K562 (cell line): ENCODE measurements at regions not wholly inside any gene's neighbourhood (a gene's known extent, or its start where the extent isn't known, plus 50 kb on each side); places are given as distances from the start of the nearest gene placed in this dataset.

Experiments
- ATAC-seq: fragments of 200-7000 bp; cut with Tn5 transposase; 3 replicates; pipeline ENCODE4 v1.9.1; 2020; ENCODE audit warnings: moderate library complexity
- BruUV-seq: library from RNA; stranded (reverse); fragments of 400-500 nt; replicated peaks from 2 replicates; lab custom pipeline; 2021; lab: Mats Ljungman, UMichigan
- CTCF ChIA-PET: fragments of 300-600 bp; formaldehyde crosslinking; extraction: SDS; loops from one replicate; lab custom pipeline; 2021; ENCODE audit warnings: low intra/inter-chr PET ratio; lab: Yijun Ruan, JAX
- POLR2A ChIA-PET: fragments of 300-600, 350-650 bp; sonication (Branson Sonifier 250); formaldehyde crosslinking; extraction: SDS; loops from one replicate; lab custom pipeline; 2021; ENCODE audit warnings: antibody characterized with exemption, inconsistent platforms; lab: Yijun Ruan, JAX
- DNase-seq, 4 experiments: peaks; one replicate each; pipeline versions ENCODE4 v3.0.0 to v3.0.0-alpha.2; 2011 to 2018; ENCODE audit warnings: low spot score in 3 of 4, mixed read lengths in 3 of 4; ENCODE audit errors: extremely low read depth in 1 of 4
- FAIRE-seq: peaks from 2 replicates; lab custom pipeline; 2011; peaks lifted over from hg19 to GRCh38; lab: Jason Lieb, UNC
- H2AFZ ChIP-seq: 2 replicates; pipeline ENCODE4 v1.6.0; 2011; ENCODE audit warnings: low read depth, low read length, control low read depth, inconsistent platforms
- H3K27ac ChIP-seq: fragments of 200-600 bp; 3 replicates; pipeline ENCODE4 v1.8.0; 2011; ENCODE audit warnings: low read depth, mild to moderate bottlenecking, control low read depth, inconsistent platforms, low read length, moderate library complexity, mixed read lengths; ENCODE audit errors: extremely low read depth
- H3K27me3 ChIP-seq, 2 experiments: fragments of 300-600 bp in 1 of 2; 2 replicates in 1 of 2; 3 replicates in 1 of 2; pipeline versions ENCODE4 v1.6.0 to v1.8.0; 2011; ENCODE audit warnings: inconsistent platforms in 2 of 2, low read length in 2 of 2, mild to moderate bottlenecking in 1 of 2, mixed read lengths in 1 of 2, moderate library complexity in 1 of 2; ENCODE audit not compliant: control insufficient read depth in 2 of 2, insufficient read depth in 2 of 2
- H3K36me3 ChIP-seq: fragments of 300-600 bp; 3 replicates; pipeline ENCODE4 v1.8.0; 2011; ENCODE audit warnings: mild to moderate bottlenecking, low read length, inconsistent platforms; ENCODE audit not compliant: control insufficient read depth, insufficient read depth
- H3K4me1 ChIP-seq, 2 experiments: fragments of 200-600 bp in 1 of 2; replicated peaks in 1 of 2; 2 replicates in 1 of 2; 3 replicates in 1 of 2; pipeline versions ENCODE4 v1.5.1 to v1.8.0; 2011; ENCODE audit warnings: inconsistent platforms in 2 of 2, low read length in 2 of 2, mild to moderate bottlenecking in 1 of 2, mixed read lengths in 1 of 2, moderate library complexity in 1 of 2; ENCODE audit not compliant: control insufficient read depth in 2 of 2, insufficient read depth in 2 of 2
- H3K4me2 ChIP-seq: 2 replicates; pipeline ENCODE4 v1.6.1; 2011; ENCODE audit warnings: low read length, control low read depth, inconsistent platforms, mixed read lengths; ENCODE audit not compliant: insufficient read depth
- H3K4me3 ChIP-seq: fragments of 200-600 bp; sonication (generic), shearing (Covaris generic); 2 replicates; pipeline ENCODE4 v1.5.1; 2016; ENCODE audit warnings: control low read depth, inconsistent platforms
- H3K79me2 ChIP-seq: fragments of 200-600 bp; 3 replicates; pipeline ENCODE4 v1.8.0; 2011; ENCODE audit warnings: low read length, inconsistent platforms; ENCODE audit not compliant: control insufficient read depth, insufficient read depth
- H3K9ac ChIP-seq, 2 experiments: 2 replicates each; pipeline versions ENCODE4 v1.6.0 to v1.6.1; 2011; ENCODE audit warnings: low read depth in 2 of 2, low read length in 2 of 2, control low read depth in 1 of 2, inconsistent platforms in 1 of 2, mild to moderate bottlenecking in 1 of 2, mixed read lengths in 1 of 2; ENCODE audit not compliant: insufficient read depth in 1 of 2
- H3K9me1 ChIP-seq: one replicate; pipeline ENCODE4 v1.6.0; 2011; ENCODE audit warnings: inconsistent platforms, mild to moderate bottlenecking, low read length, moderate library complexity; ENCODE audit not compliant: control insufficient read depth, insufficient read depth
- H3K9me3 ChIP-seq: replicated peaks from 2 replicates; pipeline ENCODE4 v1.5.1; 2011; ENCODE audit warnings: low read depth, low read length, inconsistent platforms; ENCODE audit not compliant: control insufficient read depth, insufficient read depth
- H4K20me1 ChIP-seq: replicated peaks from 2 replicates; pipeline ENCODE4 v1.6.1; 2011; ENCODE audit warnings: low read length, inconsistent platforms, mixed read lengths; ENCODE audit not compliant: control insufficient read depth, insufficient read depth
- CC2D1A ChIP-seq: fragments of 450-650 bp; IDR thresholded peaks from 2 replicates; pipeline ENCODE4 v1.6.1; 2017; ENCODE audit warnings: mild to moderate bottlenecking
- CREB1 ChIP-seq, 2 experiments: sonication (generic) in 1 of 2; formaldehyde crosslinking in 1 of 2; IDR thresholded peaks; 2 replicates each; pipeline versions ENCODE4 v1.6.1 to v1.8.0; 2012 to 2022; ENCODE audit warnings: inconsistent platforms in 1 of 2, mild to moderate bottlenecking in 1 of 2, missing genetic modification reagents in 1 of 2, moderate library complexity in 1 of 2
- ESRRA ChIP-seq: fragments of 450-650 bp; IDR thresholded peaks from 2 replicates; pipeline ENCODE4 v1.6.1; 2014; ENCODE audit warnings: low read depth, mild to moderate bottlenecking, moderate library complexity, borderline replicate concordance
- GATAD2B ChIP-seq: fragments of 450-650 bp; IDR thresholded peaks from 2 replicates; pipeline ENCODE4 v1.6.1; 2017; ENCODE audit warnings: mild to moderate bottlenecking, borderline replicate concordance
- HOXB6 ChIP-seq: fragments of 250-450 bp; sonication (Bioruptor Pico); IDR thresholded peaks from 2 replicates; pipeline ENCODE4 v1.5.1; 2022; ENCODE audit warnings: mild to moderate bottlenecking, borderline replicate concordance
- KLF1 ChIP-seq: fragments of 450-650 bp; IDR thresholded peaks from 2 replicates; pipeline ENCODE4 v1.6.1; 2016; ENCODE audit warnings: missing genetic modification characterization, missing compliant biosample characterization
- NCOA6 ChIP-seq: fragments of 450-650 bp; IDR thresholded peaks from 2 replicates; pipeline ENCODE4 v1.6.1; 2017; ENCODE audit warnings: mild to moderate bottlenecking
- NR2C1 ChIP-seq, 2 experiments: fragments of 450-650 bp; IDR thresholded peaks; 2 replicates each; pipeline ENCODE4 v1.6.1; 2017; ENCODE audit warnings: mild to moderate bottlenecking in 2 of 2, antibody characterized with exemption in 1 of 2, inconsistent platforms in 1 of 2, missing compliant biosample characterization in 1 of 2, missing genetic modification characterization in 1 of 2
- NR3C1 ChIP-seq: sonication (generic); formaldehyde crosslinking; IDR thresholded peaks from 2 replicates; pipeline ENCODE4 v1.8.1; 2022; ENCODE audit warnings: missing genetic modification reagents
- PHF21A ChIP-seq: fragments of 450-650 bp; IDR thresholded peaks from 2 replicates; pipeline ENCODE4 v1.6.1; 2017; ENCODE audit warnings: low read depth, borderline replicate concordance
- PRMT5 ChIP-seq: sonication (generic); formaldehyde crosslinking; IDR thresholded peaks from 2 replicates; pipeline ENCODE4 v1.5.0; 2020; ENCODE audit warnings: missing genetic modification reagents
- RBM14 ChIP-seq: fragments of 200-400 bp; formaldehyde crosslinking; IDR thresholded peaks from 2 replicates; pipeline ENCODE4 v1.6.1; 2018; ENCODE audit warnings: low read depth, mild to moderate bottlenecking, low read length, moderate library complexity, borderline replicate concordance; ENCODE audit not compliant: insufficient read depth
- SIN3A ChIP-seq, 2 experiments: fragments of 150-350 bp in 1 of 2; IDR thresholded peaks; 2 replicates each; pipeline ENCODE4 v1.6.1; 2011 to 2016; ENCODE audit warnings: borderline replicate concordance in 2 of 2, low read depth in 2 of 2, low read length in 2 of 2, mild to moderate bottlenecking in 2 of 2, moderate library complexity in 2 of 2; ENCODE audit not compliant: control insufficient read depth in 1 of 2
- SREBF2 ChIP-seq: sonication (generic); formaldehyde crosslinking; IDR thresholded peaks from 2 replicates; pipeline ENCODE4 v1.4.0; 2020; ENCODE audit warnings: mild to moderate bottlenecking, missing genetic modification reagents
- TEAD2 ChIP-seq: fragments of 450-650 bp; IDR thresholded peaks from 2 replicates; pipeline ENCODE4 v1.6.1; 2016; ENCODE audit warnings: missing genetic modification characterization, control low read depth, missing compliant biosample characterization
- ZC3H11A ChIP-seq: IDR thresholded peaks from 2 replicates; pipeline ENCODE4 v1.6.1; 2012; ENCODE audit warnings: low read depth, low read length, improper control_type of control experiment
- ZNF354B ChIP-seq: fragments of 250-450 bp; sonication (Bioruptor Pico); IDR thresholded peaks from 2 replicates; pipeline ENCODE4 v1.4.0; 2020
- WGBS: fragments of 100-300 bp; shearing (Covaris generic); methylation state at CpG from one replicate; pipeline ENCODE4 v1.1.6; 2016; ENCODE audit warnings: low coverage, mixed read lengths; ENCODE audit not compliant: insufficient coverage; ENCODE audit errors: missing lambda C conversion rate; 5-methylcytosine and 5-hydroxymethylcytosine counted together
- in situ Hi-C: fragments of 300-500 bp; cut with MboI; formaldehyde crosslinking; loops from 4 replicates; pipeline ENCODE4 v1.15.0; 2018; ENCODE audit warnings: inconsistent platforms, mixed read lengths
- intact Hi-C: fragments of 100-400 bp; cut with micrococcal nuclease; formaldehyde crosslinking; loops from 2 replicates; pipeline ENCODE4 v1.14.2; 2022
- TF ChIP-seq, protein P1 (sequence below): fragments of 250-450 bp; sonication (Bioruptor Pico); IDR thresholded peaks from 2 replicates; pipeline ENCODE4 v1.4.0; 2020; ENCODE audit warnings: mild to moderate bottlenecking, moderate library complexity, borderline replicate concordance
- TF ChIP-seq, protein P2 (sequence below): fragments of 250-450 bp; sonication (Bioruptor Pico); IDR thresholded peaks from 2 replicates; pipeline ENCODE4 v1.5.0; 2021; ENCODE audit warnings: mild to moderate bottlenecking, moderate library complexity

DNA sequence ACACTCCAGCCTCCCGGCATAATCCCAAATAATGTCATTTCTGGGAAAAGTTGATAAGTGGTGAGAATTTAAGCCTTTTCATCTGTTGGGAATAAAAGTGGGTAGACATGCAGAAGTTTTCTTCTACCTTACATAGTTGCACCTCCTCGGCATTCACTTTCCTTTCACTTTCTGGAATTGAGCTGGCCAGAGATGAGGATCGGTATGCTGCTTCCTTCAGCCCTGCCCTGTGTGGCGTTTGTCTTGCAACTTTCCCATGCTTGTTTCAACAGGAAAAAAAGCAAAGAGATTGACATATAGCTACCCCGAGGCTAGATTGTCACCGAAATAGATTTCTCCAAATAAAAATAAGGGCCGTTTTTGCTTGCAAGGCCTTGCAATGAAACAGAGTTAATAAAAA lies 65.8 kb upstream of the JAG1 start:
- intact Hi-C loops (no loop called here), in situ Hi-C loops (no loop called here)
- no peaks in the 10 kb centered on the region for H4K20me1 ChIP-seq
- H3K9ac ChIP-seq, result no peak overlapping the region
- no peaks in the 10 kb centered on the region for H3K9me1 ChIP-seq
- ChIA-PET POLR2A (no interaction called here), CTCF (no interaction called here)
- DNase-seq (no peak), ATAC-seq (no peak), FAIRE-seq (no peak)
- no peaks in the 10 kb centered on the region for H3K4me1 ChIP-seq
- TF ChIP-seq PHF21A (no peak), HOXB6 (CRISPR knock-in tag) (no peak), ZC3H11A (no peak), ESRRA (no peak), NR3C1 (CRISPR knock-in tag) (no peak), NCOA6 (no peak), RBM14 (no peak), CC2D1A (no peak), GATAD2B (no peak), TEAD2 (tag) (no peak), CREB1 (IDR thresholded peaks at IDR 0.05) (no peak), CREB1 (CRISPR knock-in tag; IDR thresholded peaks at IDR 0.05) (no peak), SREBF2 (CRISPR knock-in tag) (no peak), SIN3A (IDR thresholded peaks at IDR 0.05; ENCODE audit: borderline replicate concordance in 2 of 2, control insufficient read depth in 1 of 2, low read depth in 2 of 2, low read length in 2 of 2) (no peak), NR2C1 (IDR thresholded peaks at IDR 0.05) (no peak), NR2C1 (tag; IDR thresholded peaks at IDR 0.05) (no peak), ZNF354B (no peak), KLF1 (no peak), PRMT5 (no peak)
- TF ChIP-seq, protein P1, sequence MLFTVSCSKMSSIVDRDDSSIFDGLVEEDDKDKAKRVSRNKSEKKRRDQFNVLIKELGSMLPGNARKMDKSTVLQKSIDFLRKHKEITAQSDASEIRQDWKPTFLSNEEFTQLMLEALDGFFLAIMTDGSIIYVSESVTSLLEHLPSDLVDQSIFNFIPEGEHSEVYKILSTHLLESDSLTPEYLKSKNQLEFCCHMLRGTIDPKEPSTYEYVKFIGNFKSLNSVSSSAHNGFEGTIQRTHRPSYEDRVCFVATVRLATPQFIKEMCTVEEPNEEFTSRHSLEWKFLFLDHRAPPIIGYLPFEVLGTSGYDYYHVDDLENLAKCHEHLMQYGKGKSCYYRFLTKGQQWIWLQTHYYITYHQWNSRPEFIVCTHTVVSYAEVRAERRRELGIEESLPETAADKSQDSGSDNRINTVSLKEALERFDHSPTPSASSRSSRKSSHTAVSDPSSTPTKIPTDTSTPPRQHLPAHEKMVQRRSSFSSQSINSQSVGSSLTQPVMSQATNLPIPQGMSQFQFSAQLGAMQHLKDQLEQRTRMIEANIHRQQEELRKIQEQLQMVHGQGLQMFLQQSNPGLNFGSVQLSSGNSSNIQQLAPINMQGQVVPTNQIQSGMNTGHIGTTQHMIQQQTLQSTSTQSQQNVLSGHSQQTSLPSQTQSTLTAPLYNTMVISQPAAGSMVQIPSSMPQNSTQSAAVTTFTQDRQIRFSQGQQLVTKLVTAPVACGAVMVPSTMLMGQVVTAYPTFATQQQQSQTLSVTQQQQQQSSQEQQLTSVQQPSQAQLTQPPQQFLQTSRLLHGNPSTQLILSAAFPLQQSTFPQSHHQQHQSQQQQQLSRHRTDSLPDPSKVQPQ (CRISPR knock-in tag), result no peak
- TF ChIP-seq, protein P2, sequence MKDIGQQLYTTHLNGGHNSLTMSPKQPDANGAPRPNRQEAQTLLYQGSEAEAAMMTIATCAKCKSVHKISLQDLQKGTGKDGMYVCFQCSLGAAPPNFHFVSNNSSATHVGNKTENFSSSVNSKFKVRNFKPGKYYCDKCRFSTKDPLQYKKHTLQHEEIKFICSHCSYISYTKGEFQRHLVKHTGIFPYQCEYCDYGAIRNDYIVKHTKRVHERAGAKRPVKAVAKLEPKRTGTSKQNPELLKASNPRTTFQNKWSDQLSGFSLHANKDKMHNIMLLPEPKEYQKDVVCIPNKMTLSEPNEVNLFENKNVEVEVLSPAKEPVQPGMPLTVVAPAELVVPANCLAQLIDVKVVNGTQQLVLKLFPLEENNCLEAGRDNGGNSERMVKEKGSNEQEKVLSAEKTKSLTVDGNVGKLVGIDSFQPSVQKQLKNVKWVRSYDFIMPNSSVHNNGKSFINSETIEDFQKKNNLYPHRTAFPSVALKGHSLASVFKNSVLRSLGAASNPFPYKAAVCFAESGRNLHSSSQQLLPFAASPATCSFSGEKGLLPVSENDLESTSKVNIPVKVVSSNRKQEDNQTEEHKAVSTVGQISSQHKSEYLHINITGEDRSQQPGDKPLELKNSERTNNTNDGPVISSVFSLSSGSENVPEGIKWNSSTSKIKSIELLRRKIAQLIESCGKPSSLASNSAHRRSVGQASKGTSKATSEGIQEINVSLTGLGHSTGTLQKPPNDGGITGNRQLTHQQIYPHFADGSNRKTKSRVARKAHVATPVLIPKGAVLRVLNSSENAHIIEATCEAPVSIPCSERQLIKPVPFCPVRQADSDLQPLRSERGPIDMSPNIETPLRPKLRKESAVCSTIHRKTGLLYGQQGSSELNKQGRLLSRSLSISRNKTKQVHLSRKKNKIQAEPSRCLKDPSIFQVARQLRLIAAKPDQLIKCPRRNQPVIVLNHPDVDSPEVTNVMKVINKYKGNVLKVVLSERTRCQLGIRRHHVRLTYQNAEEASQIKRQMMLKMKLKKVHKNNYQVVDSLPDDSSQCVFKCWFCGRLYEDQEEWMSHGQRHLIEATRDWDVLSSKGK (CRISPR knock-in tag), result no peak
- H2AFZ ChIP-seq, result no peak overlapping the region
- no peak overlapping the region for H3K4me2 ChIP-seq
- 0% methylated on average over 5 of the region's 7 CpGs for WGBS
- H3K79me2 ChIP-seq, result no peaks in the 10 kb centered on the region
- H3K36me3 ChIP-seq, result no peaks in the 10 kb centered on the region
- H3K4me3 ChIP-seq, result no peak overlapping the region
- H3K27ac ChIP-seq, result no peak overlapping the region
- no peaks in the 10 kb centered on the region for H3K9me3 ChIP-seq
- no TSS peak for BruUV-seq
- no peaks in the 10 kb centered on the region for H3K27me3 ChIP-seq
